Amniotic epithelial cell (primary cell): ENCODE measurements at regions not wholly inside any gene's neighbourhood (a gene's known extent, or its start where the extent isn't known, plus 50 kb on each side); places are given as distances from the start of the nearest gene placed in this dataset.
"Not testable (repeated sequence)": the region's sequence is repeated elsewhere in the genome, so short reads cannot be mapped to it uniquely, and the experiment has no call there.

ENCODE experiments used
- DNase-seq: peaks from one replicate; pipeline ENCODE4 v3.0.0-alpha.2; 2010; ENCODE audit warnings: low read depth

GRCh38 chr1:206408371-206409288 is 61.6 kb upstream of the IKBKE start:
- DNase-seq, result not testable (repeated sequence)

DNA sequence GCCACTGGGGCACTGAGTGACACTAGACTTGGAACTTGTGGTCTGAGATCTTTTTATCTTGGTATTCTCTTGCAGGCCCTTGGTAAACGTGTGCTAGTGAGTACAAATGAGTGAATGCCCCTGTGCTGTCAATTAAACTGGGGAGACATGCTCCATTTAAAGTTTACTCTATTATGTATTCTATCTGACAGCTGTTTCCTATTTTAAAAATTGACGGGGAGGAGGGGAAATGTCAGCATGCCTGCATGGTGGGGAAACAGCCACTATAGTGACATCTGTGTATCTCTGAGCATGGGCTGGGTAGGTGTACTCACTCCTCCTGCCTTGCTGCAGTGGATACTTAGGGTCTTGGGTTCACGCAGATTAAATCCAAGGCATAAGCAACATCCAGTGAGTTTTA is 59.0 kb upstream of the IKBKE start:
- DNase-seq, result no peak

- peak; percentile 12 for DNase-seq
Observed at GRCh38 chr1:206415942-206416341, 54.3 kb upstream of the IKBKE start.

GRCh38 chr1:206417774-206418614 is 52.3 kb upstream of the IKBKE start:
- no peak for DNase-seq

DNA sequence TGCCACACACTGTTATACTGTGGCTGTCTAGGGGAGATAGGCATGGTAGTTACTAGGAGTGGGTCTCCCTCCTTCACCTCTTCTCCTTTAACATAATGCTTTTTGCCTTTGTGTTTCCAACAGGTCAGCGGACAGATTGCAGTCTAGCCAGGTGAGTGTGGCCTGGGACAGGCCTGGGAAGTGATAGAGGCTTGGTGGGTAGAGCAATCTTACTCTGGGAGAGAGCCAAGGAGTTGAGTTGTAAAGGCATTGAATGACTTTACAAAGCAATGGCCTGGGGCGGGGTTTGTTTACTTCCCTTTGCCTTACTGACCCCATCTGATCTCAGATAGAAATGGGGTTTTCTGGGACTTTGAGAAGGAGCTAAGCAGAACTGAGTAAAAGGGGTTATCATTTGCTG is 51.0 kb upstream of the IKBKE start:
- DNase-seq, result no peak

GRCh38 chr1:206419783-206420182 is 50.5 kb upstream of the IKBKE start:
- peak; percentile 5 for DNase-seq

DNA sequence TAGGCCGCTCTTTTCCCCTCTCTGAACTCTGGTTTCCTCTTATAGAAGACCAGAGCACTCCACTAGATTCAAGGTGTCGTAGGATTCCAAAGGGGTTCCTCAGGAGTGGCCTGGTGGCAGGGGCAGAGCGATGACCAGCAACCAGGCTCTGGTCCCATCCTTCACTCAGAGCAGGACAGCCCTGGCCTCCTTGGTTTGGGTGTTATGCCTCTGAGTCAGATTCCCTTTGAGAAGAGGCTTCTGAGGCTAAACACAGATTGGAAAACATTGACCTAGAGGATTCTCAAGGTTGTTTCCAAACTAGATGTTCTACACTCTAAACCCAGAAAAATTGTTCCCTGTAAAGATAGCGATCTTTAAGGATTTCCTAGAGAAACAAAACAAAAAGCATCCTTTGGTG is 49.8 kb upstream of the IKBKE start:
- DNase-seq, result no peak
